ENCODE measurements at regions not wholly inside any gene's neighbourhood (a gene's known extent, or its start where the extent isn't known, plus 50 kb on each side); places are given as distances from the start of the nearest gene placed in this dataset.

- no peaks in the 10 kb centered on the region for H3K27me3 ChIP-seq (ENCODE audit: control insufficient read depth in 3 of 3, insufficient read depth in 3 of 3, low read length in 3 of 3)
- no peaks in the 10 kb centered on the region for H3K9me3 ChIP-seq (ENCODE audit: control insufficient read depth in 2 of 2, insufficient read depth in 1 of 2, low read depth in 1 of 2, low read length in 1 of 2)
- H3K4me3 ChIP-seq (ENCODE audit: low read depth in 1 of 3, low read length in 3 of 3), result no peak overlapping the region
- H3K36me3 ChIP-seq (ENCODE audit: control insufficient read depth in 3 of 3, insufficient read depth in 2 of 3, low read depth in 1 of 3, low read length in 3 of 3), result no peaks in the 10 kb centered on the region
- H3K27ac ChIP-seq (ENCODE audit: low read depth in 1 of 3, low read length in 2 of 3), result no peak overlapping the region
- FAIRE-seq, result no peak
- DNase-seq, result no peak
- H3K4me1 ChIP-seq (ENCODE audit: control insufficient read depth in 3 of 3, insufficient read depth in 2 of 3, low read depth in 1 of 3, low read length in 2 of 3), result no peaks in the 10 kb centered on the region
Measured at GRCh38 chr11:80435345-80435744, 994.5 kb upstream of the TENM4 start.

GRCh38 chr11:80432057-80432456, 991.2 kb upstream of the TENM4 start:
- no peaks in the 10 kb centered on the region for H3K4me1 ChIP-seq (ENCODE audit: control insufficient read depth in 3 of 3, insufficient read depth in 2 of 3, low read depth in 1 of 3, low read length in 2 of 3)
- FAIRE-seq, result no peak
- DNase-seq, result no peak
- H3K27me3 ChIP-seq (ENCODE audit: control insufficient read depth in 3 of 3, insufficient read depth in 3 of 3, low read length in 3 of 3), result no peaks in the 10 kb centered on the region
- WGBS, 3 donors, result 48 to 63% (median 57%) methylated on average over 2 of the region's 2 CpGs
- H3K4me3 ChIP-seq (ENCODE audit: low read depth in 1 of 3, low read length in 3 of 3), result no peak overlapping the region
- no peaks in the 10 kb centered on the region for H3K36me3 ChIP-seq (ENCODE audit: control insufficient read depth in 3 of 3, insufficient read depth in 2 of 3, low read depth in 1 of 3, low read length in 3 of 3)
- no peak overlapping the region for H3K27ac ChIP-seq (ENCODE audit: low read depth in 1 of 3, low read length in 2 of 3)
- no peaks in the 10 kb centered on the region for H3K9me3 ChIP-seq (ENCODE audit: control insufficient read depth in 2 of 2, insufficient read depth in 1 of 2, low read depth in 1 of 2, low read length in 1 of 2)

- Histone ChIP-seq H3K36me3 (ENCODE audit: control insufficient read depth in 3 of 3, insufficient read depth in 2 of 3, low read depth in 1 of 3, low read length in 3 of 3) (no peaks in the 10 kb centered on the region), H3K4me1 (ENCODE audit: control insufficient read depth in 3 of 3, insufficient read depth in 2 of 3, low read depth in 1 of 3, low read length in 2 of 3) (no peaks in the 10 kb centered on the region), H3K27me3 (ENCODE audit: control insufficient read depth in 3 of 3, insufficient read depth in 3 of 3, low read length in 3 of 3) (no peaks in the 10 kb centered on the region), H3K4me3 (ENCODE audit: low read depth in 1 of 3, low read length in 3 of 3) (no peak overlapping the region), H3K27ac (ENCODE audit: low read depth in 1 of 3, low read length in 2 of 3) (no peak overlapping the region), H3K9me3 (ENCODE audit: control insufficient read depth in 2 of 2, insufficient read depth in 1 of 2, low read depth in 1 of 2, low read length in 1 of 2) (no peaks in the 10 kb centered on the region)
- WGBS, 3 donors, result 69 to 91% (median 71%) methylated on average over 2 of the region's 2 CpGs
- DNase-seq (no peak), FAIRE-seq (no peak)
Measured at GRCh38 chr11:80424012-80424695, 983.3 kb upstream of the TENM4 start.

- Histone ChIP-seq H3K4me1 (ENCODE audit: control insufficient read depth in 3 of 3, insufficient read depth in 2 of 3, low read depth in 1 of 3, low read length in 2 of 3) (no peaks in the 10 kb centered on the region), H3K27ac (ENCODE audit: low read depth in 1 of 3, low read length in 2 of 3) (no peak overlapping the region), H3K27me3 (ENCODE audit: control insufficient read depth in 3 of 3, insufficient read depth in 3 of 3, low read length in 3 of 3) (no peaks in the 10 kb centered on the region), H3K9me3 (ENCODE audit: control insufficient read depth in 2 of 2, insufficient read depth in 1 of 2, low read depth in 1 of 2, low read length in 1 of 2) (no peaks in the 10 kb centered on the region), H3K4me3 (ENCODE audit: low read depth in 1 of 3, low read length in 3 of 3) (no peak overlapping the region), H3K36me3 (ENCODE audit: control insufficient read depth in 3 of 3, insufficient read depth in 2 of 3, low read depth in 1 of 3, low read length in 3 of 3) (no peaks in the 10 kb centered on the region)
- DNase-seq (no peak), FAIRE-seq (no peak)
- WGBS, 3 donors, result 54 to 63% (median 55%) methylated on average over 1 of the region's 1 CpG
Measured at GRCh38 chr11:80420374-80420773, 979.5 kb upstream of the TENM4 start.

GRCh38 chr11:80417681-80418080, 976.9 kb upstream of the TENM4 start:
- WGBS, 3 donors, result 92 to 100% (median 92%) methylated on average over 2 of the region's 2 CpGs
- Histone ChIP-seq H3K4me3 (ENCODE audit: low read depth in 1 of 3, low read length in 3 of 3) (no peak overlapping the region), H3K27me3 (ENCODE audit: control insufficient read depth in 3 of 3, insufficient read depth in 3 of 3, low read length in 3 of 3) (no peaks in the 10 kb centered on the region)

GRCh38 chr11:80415580-80415979, 974.8 kb upstream of the TENM4 start:
- no peak overlapping the region for H3K4me3 ChIP-seq (ENCODE audit: low read depth in 1 of 3, low read length in 3 of 3)
- no peaks in the 10 kb centered on the region for H3K4me1 ChIP-seq (ENCODE audit: control insufficient read depth in 3 of 3, insufficient read depth in 2 of 3, low read depth in 1 of 3, low read length in 2 of 3)
- 92 to 96% (median 93%) methylated on average over 2 of the region's 2 CpGs for WGBS, 3 donors
- no peaks in the 10 kb centered on the region for H3K9me3 ChIP-seq (ENCODE audit: control insufficient read depth in 2 of 2, insufficient read depth in 1 of 2, low read depth in 1 of 2, low read length in 1 of 2)
- H3K36me3 ChIP-seq (ENCODE audit: control insufficient read depth in 3 of 3, insufficient read depth in 2 of 3, low read depth in 1 of 3, low read length in 3 of 3), result no peaks in the 10 kb centered on the region
- DNase-seq, result no peak
- H3K27ac ChIP-seq (ENCODE audit: low read depth in 1 of 3, low read length in 2 of 3), result no peak overlapping the region
- no peaks in the 10 kb centered on the region for H3K27me3 ChIP-seq (ENCODE audit: control insufficient read depth in 3 of 3, insufficient read depth in 3 of 3, low read length in 3 of 3)
- no peak for FAIRE-seq

More at GRCh38 chr11:80417681-80418080, 976.9 kb upstream of the TENM4 start:
- FAIRE-seq (no peak), DNase-seq (no peak)
- no peaks in the 10 kb centered on the region for H3K36me3 ChIP-seq (ENCODE audit: control insufficient read depth in 3 of 3, insufficient read depth in 2 of 3, low read depth in 1 of 3, low read length in 3 of 3)
- H3K9me3 ChIP-seq (ENCODE audit: control insufficient read depth in 2 of 2, insufficient read depth in 1 of 2, low read depth in 1 of 2, low read length in 1 of 2), result no peaks in the 10 kb centered on the region
- H3K4me1 ChIP-seq (ENCODE audit: control insufficient read depth in 3 of 3, insufficient read depth in 2 of 3, low read depth in 1 of 3, low read length in 2 of 3), result no peaks in the 10 kb centered on the region
- H3K27ac ChIP-seq (ENCODE audit: low read depth in 1 of 3, low read length in 2 of 3), result no peak overlapping the region

GRCh38 chr11:80414181-80415165, 973.6 kb upstream of the TENM4 start:
- H3K4me3 ChIP-seq (ENCODE audit: low read depth in 1 of 3, low read length in 3 of 3), result no peak overlapping the region
- 78 to 80% (median 79%) methylated on average over 7 of the region's 7 CpGs for WGBS, 3 donors
- no peaks in the 10 kb centered on the region for H3K36me3 ChIP-seq (ENCODE audit: control insufficient read depth in 3 of 3, insufficient read depth in 2 of 3, low read depth in 1 of 3, low read length in 3 of 3)
- no peak for FAIRE-seq
- no peaks in the 10 kb centered on the region for H3K4me1 ChIP-seq (ENCODE audit: control insufficient read depth in 3 of 3, insufficient read depth in 2 of 3, low read depth in 1 of 3, low read length in 2 of 3)
- H3K27me3 ChIP-seq (ENCODE audit: control insufficient read depth in 3 of 3, insufficient read depth in 3 of 3, low read length in 3 of 3), result no peaks in the 10 kb centered on the region
- no peaks in the 10 kb centered on the region for H3K9me3 ChIP-seq (ENCODE audit: control insufficient read depth in 2 of 2, insufficient read depth in 1 of 2, low read depth in 1 of 2, low read length in 1 of 2)
- peak; percentile 14 to 26 for DNase-seq
- no peak overlapping the region for H3K27ac ChIP-seq (ENCODE audit: low read depth in 1 of 3, low read length in 2 of 3)

GRCh38 chr11:80412604-80413003, 971.8 kb upstream of the TENM4 start:
- 58 to 64% (median 64%) methylated on average over 5 of the region's 5 CpGs for WGBS, 3 donors
- H3K27ac ChIP-seq (ENCODE audit: low read depth in 1 of 3, low read length in 2 of 3), result no peak overlapping the region
- FAIRE-seq, result no peak
- no peaks in the 10 kb centered on the region for H3K27me3 ChIP-seq (ENCODE audit: control insufficient read depth in 3 of 3, insufficient read depth in 3 of 3, low read length in 3 of 3)
- H3K4me1 ChIP-seq (ENCODE audit: control insufficient read depth in 3 of 3, insufficient read depth in 2 of 3, low read depth in 1 of 3, low read length in 2 of 3), result no peaks in the 10 kb centered on the region
- DNase-seq, result no peak
- H3K4me3 ChIP-seq (ENCODE audit: low read depth in 1 of 3, low read length in 3 of 3), result no peak overlapping the region
- H3K9me3 ChIP-seq (ENCODE audit: control insufficient read depth in 2 of 2, insufficient read depth in 1 of 2, low read depth in 1 of 2, low read length in 1 of 2), result no peaks in the 10 kb centered on the region
- no peaks in the 10 kb centered on the region for H3K36me3 ChIP-seq (ENCODE audit: control insufficient read depth in 3 of 3, insufficient read depth in 2 of 3, low read depth in 1 of 3, low read length in 3 of 3)

Data from small intestine (tissue), 7 donors.